Type B pancreatic cell (in vitro differentiated cells): ENCODE measurements at regions not wholly inside any gene's neighbourhood (a gene's known extent, or its start where the extent isn't known, plus 50 kb on each side); places are given as distances from the start of the nearest gene placed in this dataset.

Experiments
- DNase-seq: peaks from one replicate; pipeline ENCODE4 v3.0.0; 2021; ENCODE audit warnings: mixed read lengths; ENCODE audit not compliant: unreplicated experiment; ENCODE audit errors: extremely low spot score
- H3K27ac Mint-ChIP-seq: 2 replicates; pipeline ENCODE4 v1.8.0; 2021; ENCODE audit warnings: mild to moderate bottlenecking, mixed read lengths
- H3K27me3 Mint-ChIP-seq: 2 replicates; pipeline ENCODE4 v1.8.0; 2021; ENCODE audit warnings: mixed read lengths
- H3K36me3 Mint-ChIP-seq: 2 replicates; pipeline ENCODE4 v1.8.0; 2021; ENCODE audit warnings: mixed read lengths
- H3K4me1 Mint-ChIP-seq: one replicate; pipeline ENCODE4 v1.8.0; 2021; ENCODE audit warnings: mixed read lengths; ENCODE audit not compliant: unreplicated experiment
- H3K4me3 Mint-ChIP-seq: 2 replicates; pipeline ENCODE4 v1.8.0; 2021; ENCODE audit warnings: mild to moderate bottlenecking, mixed read lengths
- H3K9me3 Mint-ChIP-seq: 2 replicates; pipeline ENCODE4 v1.8.0; 2021; ENCODE audit warnings: mixed read lengths
- CTCF ChIP-seq: fragments of 200-600 bp; sonication (generic); conservative IDR thresholded peaks from 2 replicates; pipeline ENCODE4 v1.5.0; 2021; ENCODE audit warnings: antibody characterized with exemption, mild to moderate bottlenecking

GRCh38 chr3:71846185-71846584, 61.2 kb upstream of the PROK2 start:
- Mint-ChIP-seq H3K27me3 (peaks cover 19% of the 10 kb centered on the region), H3K27ac (no peak overlapping the region), H3K4me1 (peaks cover 3% of the 10 kb centered on the region), H3K9me3 (no peaks in the 10 kb centered on the region), H3K4me3 (no peak overlapping the region), H3K36me3 (no peaks in the 10 kb centered on the region)
- no peak for DNase-seq
- TF ChIP-seq CTCF, result no peak

- peaks cover 3% of the 10 kb centered on the region for H3K4me1 Mint-ChIP-seq
- DNase-seq, result no peak
- no peak overlapping the region for H3K27ac Mint-ChIP-seq
- no peak for TF ChIP-seq CTCF
- H3K36me3 Mint-ChIP-seq, result no peaks in the 10 kb centered on the region
- H3K27me3 Mint-ChIP-seq, result peaks cover 20% of the 10 kb centered on the region
- no peak overlapping the region for H3K4me3 Mint-ChIP-seq
- peaks cover 7% of the 10 kb centered on the region for H3K9me3 Mint-ChIP-seq
These were observed 58.1 kb upstream of the PROK2 start for GRCh38 chr3:71843071-71843470.

GRCh38 chr3:71838406-71838805, 53.5 kb upstream of the PROK2 start:
- Mint-ChIP-seq H3K9me3 (peaks cover 7% of the 10 kb centered on the region), H3K27ac (no peak overlapping the region), H3K4me3 (no peak overlapping the region), H3K36me3 (no peaks in the 10 kb centered on the region), H3K4me1 (peaks cover 3% of the 10 kb centered on the region), H3K27me3 (peaks cover 3% of the 10 kb centered on the region)
- DNase-seq, result no peak
- no peak for TF ChIP-seq CTCF
